Stromal cell of bone marrow (primary cell): ENCODE measurements at regions not wholly inside any gene's neighbourhood (a gene's known extent, or its start where the extent isn't known, plus 50 kb on each side); places are given as distances from the start of the nearest gene placed in this dataset.

Experiments
- DNase-seq: peaks from one replicate; pipeline ENCODE4 v3.0.0-alpha.2; 2012; ENCODE audit warnings: low read depth

DNA sequence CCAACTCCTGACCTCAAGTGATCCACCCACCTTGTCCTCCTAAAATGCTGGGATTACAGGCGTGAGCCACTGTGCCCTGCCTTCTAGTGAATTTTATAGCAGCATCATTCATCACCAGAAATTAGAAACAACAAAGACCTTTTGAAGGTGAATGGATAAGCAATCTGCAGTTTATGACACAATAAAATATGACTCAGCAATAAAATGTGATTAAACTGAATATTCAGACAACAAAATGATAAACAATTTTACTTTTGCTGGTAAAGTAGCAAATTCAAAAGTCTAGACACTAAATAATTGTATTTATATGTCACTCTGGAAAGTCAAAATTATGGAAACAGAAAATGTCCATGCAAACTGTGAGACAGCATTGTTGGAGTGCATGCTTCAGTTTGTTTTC is 656.6 kb downstream of the CBLN2 start:
- DNase-seq: no peak

DNA sequence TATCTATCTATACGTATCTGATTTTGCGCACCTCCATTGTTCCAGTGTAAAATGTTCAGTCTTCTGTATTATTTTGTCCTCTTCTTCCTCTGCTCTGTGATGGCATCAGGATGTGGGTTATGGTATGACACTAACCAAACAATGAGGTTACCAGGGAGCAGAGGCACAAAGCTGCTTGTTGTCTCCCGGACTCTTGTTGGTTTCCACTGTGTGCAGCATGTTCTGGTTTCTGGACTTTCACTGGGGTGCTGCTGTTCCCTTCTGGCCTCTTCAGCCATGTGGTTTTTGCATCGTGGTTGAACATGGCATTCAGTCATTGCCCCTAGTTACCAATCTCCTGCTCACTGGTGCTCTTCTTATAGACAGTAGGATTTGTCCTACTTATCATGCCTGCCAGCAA is 665.9 kb downstream of the CBLN2 start:
- DNase-seq: no peak

DNA sequence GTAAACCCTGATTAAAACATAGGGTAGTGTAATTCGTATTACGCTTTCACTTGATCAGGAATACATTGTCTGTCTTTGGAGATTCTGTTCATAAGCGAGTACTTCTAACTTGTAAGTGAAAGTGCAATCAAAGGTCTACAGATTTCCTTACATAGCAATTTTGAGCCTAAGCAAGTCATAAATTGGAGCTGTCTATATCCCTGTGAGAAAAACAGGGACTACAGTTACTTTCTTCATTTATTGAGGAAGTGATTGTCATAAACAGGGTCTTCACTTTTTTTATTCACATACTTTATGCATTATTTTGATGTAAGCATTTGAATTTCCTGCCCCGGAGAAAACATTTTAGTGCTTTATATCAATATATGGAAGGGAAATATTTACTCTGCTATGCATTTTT is 670.4 kb downstream of the CBLN2 start:
- no peak for DNase-seq

DNA sequence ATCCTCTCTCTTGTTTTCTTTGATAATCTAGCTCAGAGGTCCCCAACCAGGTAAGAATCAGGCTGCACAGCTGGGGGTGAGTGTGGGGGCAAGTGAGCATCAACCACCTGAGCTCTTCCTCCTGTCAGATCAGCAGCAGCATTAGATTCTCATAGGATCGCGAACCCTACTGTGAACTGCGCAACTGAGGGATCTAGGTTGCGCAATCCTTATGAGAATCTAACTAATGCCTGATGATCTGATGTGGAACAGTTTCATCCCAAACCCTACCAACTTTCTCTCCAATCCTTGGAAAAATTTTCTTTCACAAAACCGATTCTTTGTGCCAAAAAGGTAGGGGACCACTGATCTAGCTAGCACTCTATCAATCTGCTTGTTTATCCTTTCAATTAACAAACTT is 678.3 kb downstream of the CBLN2 start:
- DNase-seq: no peak

DNA sequence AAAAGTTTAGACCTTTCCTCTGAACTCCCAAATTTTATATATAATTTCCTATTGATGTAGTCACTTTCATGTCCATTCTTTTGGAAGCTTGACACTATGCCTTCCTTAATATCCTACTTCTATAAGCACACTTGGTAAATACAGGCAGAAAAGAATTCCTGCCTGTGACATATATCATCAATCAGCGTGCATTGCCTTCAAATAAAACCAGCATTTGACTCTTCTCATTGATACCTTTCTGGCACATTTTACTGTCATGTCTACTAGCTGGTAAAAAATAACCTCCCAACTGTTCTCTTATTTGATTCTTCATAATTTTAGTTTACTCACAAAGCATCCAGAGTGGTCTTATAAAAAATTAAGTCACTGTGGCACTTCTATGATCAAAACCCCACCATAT is 693.5 kb downstream of the CBLN2 start:
- DNase-seq: no peak

DNA sequence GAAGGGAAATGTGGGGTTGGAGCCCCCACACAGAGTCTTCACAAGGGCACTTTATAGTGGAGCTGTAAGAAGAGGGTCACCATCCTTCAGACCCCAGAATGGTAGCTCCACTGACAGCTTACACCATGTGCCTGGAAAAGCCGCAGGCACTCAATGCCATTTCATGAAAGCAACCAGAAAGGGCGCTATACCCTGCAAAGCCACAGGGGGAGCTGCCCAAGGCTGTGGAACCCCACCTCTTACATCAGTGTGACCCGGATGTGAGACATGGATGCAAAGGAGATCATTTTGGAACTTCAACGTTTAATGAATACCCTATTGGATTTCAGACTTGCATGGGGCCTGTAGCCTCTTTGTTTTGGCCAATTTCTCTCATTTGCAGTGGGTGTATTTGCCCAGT is 694.7 kb downstream of the CBLN2 start:
- no peak for DNase-seq

DNA sequence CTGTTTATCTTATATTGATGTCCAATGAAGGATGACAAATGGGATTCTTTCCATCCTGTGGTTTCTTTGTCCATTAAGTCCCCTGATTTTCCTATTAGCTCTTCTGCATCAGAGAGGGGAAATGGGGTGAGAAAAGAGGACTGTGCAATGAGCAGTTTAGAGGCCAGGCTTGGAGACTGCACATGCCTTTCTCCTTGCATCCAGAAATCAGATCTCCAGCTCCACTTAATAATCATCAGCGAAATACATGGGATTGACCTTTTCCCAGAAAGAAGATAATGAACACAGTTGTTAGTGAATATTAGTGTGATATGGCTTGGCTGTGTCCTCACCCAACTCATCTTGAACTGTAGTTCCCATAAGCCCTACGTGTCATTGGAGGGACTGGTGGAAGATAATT is 697.4 kb downstream of the CBLN2 start:
- DNase-seq: no peak

DNA sequence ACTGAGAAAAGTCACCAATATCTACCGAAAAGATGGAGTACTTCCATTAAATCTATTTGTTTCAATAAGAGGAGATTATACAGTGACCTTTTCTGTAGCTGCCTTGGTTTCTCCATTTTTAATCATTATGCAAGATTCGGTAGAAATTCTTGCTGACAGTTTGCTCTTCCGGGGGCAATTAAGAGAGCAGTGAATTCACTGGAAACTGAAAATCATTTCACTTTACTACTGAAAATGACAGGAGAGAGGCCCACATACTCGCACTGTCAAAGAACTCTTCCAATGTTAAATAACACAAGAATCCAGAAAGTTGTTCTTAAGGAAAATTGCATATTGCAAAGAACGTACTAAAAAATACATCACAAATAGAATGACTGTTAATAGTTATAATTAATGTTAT is 699.3 kb downstream of the CBLN2 start:
- DNase-seq: no peak

DNA sequence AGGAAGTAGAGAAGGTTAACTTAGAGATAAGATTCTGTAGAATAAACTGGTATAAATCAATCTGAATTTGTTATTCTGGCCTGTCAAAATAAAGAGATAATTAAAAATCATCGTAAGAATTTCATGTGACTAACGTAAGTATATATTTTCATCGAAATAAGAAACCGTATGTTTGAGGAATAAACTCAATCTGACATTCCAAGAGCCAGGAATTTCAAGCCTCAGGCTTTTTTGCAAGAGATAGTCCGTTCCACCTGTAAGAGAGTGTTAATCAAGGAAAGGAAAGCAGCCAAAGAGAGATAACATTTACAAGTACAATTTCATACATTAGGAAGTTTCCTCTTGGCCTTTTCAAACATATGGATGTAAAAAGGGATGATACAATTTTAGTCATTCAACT is 701.5 kb downstream of the CBLN2 start:
- no peak for DNase-seq

DNA sequence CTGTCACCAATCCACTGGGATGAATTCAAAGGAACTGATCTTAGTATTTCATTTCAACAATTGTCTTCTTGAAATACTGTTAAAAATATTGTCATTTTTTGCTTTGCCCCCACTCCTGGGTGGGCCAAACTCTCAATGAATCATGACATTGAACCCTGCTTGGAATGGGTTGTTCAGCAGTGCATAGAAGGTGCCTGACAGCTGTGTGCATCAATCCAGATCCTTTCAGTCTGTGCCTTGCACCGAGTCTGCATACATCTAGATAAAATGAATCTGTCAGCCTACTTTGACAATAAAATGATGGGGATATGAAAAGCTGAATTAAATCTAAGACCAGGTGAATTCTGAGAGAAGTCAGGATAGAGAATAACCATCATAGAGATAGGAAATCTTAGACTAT is 706.6 kb downstream of the CBLN2 start:
- no peak for DNase-seq

DNA sequence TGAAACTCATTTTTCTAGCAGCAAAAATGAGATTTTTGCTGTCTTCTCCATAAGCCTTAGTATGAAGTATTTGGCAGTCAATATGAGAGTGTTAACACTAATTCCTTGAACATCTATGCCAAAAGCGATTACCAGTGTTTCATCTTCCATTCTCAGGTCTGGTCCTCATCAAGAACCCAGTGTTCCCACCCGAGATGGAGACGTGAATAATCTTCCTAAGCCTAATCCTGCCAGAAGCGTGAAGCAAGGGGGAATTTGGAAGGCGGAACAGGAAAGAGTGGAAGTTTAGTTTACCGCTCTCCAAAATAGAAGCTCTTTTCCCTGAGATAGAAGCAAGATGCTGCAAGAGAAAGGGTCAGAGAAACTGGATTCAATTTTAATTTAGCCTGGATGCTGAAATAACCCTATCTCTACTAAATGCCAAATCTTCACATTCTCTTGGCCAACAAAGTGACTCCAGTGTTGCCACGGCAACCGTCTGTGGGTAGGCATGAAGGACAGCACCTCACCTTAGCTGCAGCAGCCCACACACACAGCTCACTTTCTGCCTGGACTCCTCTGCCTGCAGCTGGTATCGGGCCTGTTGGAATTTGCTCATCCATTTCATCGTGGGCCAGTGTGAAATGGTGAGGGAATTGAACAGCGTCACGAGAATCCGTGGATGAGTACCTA is 711.1 kb downstream of the CBLN2 start:
- no peak for DNase-seq

DNA sequence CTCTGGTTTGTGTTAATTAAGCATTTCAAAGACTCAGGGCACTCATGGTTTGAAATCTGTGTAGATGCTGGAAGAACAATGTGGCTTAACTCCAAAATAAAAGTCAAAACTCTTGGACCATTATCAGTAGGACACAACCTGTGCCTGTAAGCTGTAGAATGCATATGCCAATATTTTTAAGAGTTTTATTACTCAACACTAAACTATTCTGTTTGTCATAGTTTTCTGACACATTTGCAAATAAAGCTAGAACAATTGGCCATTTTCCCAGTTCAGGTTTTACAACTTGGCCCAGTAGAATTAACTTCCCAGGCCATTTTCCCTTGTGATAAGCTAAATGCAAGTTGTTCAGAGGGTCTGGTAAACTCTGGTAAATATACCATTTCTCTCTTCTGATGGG is 713.1 kb downstream of the CBLN2 start:
- DNase-seq: no peak

DNA sequence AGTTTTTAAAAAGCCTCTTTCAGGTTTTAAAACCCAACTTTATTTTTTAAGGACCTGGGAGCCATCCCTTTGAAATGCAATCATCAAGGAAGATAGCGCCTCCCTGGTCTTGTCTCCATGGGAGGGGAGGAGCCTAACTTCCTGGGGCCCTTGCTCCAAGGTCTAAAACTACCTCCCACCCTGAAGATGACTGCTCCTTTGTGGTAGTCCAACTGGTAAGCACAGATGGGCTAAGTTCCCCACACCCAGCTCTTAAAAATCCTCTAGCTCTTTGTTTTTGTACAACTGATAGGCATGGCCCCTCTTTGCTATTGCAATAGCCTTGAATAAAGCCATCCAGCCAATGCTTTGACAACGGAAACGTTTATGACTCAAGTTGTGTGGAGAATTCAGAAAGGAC is 716.8 kb downstream of the CBLN2 start:
- DNase-seq: no peak

DNA sequence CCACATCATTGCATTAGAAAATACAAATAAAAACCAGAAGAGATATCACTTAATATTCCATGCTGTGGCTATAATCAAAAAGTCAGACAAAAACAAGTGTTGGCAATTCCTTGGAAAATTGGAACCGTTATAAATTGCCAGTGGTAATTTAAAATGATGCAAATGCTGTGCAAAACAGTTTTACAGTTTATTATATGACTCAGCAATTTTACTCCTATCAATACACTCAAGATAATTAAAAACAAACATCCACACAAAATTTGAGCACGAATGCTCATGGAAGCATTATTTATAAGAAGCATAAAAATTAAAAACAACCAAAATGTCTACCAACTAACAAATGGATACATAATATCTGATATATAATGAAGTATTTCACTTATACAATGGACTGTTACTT is 728.8 kb downstream of the CBLN2 start:
- no peak for DNase-seq

DNA sequence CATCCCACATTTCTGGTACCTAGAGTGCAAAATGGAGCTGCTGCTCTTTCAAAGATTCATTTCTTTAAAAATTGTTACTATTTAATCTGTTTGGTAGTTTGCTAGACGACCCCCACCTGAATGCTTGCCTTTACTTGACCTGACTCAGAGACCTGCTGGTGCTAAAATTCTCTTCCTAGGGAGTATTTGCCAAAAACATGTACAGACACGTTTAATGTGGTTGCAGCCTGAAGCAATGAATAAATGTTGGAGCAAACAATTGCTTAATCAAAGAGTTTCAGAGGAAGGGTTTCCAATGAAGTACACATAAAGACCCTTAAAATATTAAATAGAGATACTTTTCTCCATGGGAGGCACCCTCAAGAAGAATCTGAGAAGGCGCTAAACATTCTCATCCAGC is 734.4 kb downstream of the CBLN2 start:
- DNase-seq: no peak

DNA sequence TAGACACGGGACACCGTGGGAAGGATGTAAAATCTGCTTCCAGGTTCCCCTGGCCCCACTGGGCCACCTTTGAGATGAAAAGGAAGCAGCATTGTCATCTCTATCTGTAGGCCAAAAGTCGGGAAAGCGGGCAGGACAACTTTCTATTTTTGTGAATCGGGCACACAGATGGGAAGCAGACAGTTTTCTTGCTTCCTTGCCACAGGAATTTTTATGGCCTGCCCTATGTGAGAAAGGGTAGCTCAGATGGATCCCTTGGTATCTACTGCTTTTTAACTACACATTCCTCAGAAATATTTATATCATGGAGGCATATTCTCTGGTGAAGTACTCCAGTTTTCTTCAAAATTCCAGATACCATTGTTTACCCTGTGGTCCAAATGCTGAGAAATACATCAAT is 735.5 kb downstream of the CBLN2 start:
- no peak for DNase-seq

DNA sequence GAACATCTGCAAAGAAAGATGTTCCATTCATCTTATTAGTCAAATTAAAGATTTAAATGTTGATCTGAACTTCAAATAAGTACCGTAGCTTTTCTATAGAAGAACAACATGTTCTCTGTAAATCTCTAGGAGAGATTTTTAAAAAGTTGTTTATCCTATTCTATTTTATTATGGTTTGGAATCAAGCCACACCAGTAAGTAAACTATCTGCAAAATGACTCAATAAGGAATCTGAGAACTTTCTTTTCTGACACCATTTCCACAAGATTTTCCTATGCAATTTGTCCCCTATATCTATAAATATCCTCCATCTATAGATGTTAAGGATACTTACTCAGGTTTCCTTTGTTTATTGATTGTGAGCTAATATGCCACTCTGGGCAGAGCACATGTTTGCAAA is 736.6 kb downstream of the CBLN2 start:
- no peak for DNase-seq

DNA sequence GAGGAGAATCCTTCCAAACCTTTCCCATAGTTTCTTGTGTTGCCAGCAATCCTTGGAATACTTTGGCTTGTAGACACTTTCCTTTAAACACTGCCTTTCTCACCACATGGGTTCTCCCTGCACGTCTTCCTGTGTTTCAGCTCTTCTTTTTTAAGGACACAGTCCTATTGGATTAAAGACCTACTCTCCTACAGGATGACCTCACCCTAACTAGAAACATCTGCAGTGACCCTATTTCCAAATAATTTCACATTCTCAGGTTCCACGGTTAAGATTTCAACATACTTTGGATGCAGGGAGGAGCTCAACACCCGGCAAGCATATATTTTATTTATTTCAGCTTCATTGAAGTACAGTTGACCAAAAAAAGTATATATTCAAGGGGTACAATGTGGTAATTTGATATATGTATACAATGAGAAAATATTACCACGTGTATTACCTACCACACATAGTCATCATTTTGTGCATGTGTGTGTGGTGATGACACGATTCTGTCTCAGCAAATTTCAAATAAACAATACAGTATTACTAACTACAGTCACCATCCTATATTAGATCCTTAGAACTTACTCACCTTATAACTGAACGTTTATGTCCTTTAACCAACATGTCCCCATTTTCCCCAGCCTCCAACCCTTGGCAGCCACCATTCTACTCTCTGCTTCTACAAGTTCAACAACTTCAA is 745.0 kb downstream of the CBLN2 start:
- DNase-seq: no peak

DNA sequence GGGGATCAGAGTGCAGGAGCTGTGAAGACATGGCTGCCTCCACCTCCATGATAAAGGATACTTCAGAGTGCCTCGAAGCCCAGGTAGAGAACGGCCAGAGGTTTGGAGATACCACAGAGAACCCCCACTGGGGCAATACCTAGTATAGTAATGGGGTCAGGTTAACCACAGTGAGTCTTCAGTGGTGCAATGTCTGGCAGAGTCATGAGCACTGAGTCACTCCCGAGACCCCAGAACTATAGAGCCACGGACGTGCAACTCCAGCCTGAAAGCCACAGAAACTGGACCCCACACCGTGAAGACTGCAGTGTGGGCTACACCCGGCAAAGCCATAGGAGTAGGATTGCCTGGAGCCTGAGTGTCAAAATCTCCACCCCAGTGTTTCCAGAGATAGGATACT is 746.6 kb downstream of the CBLN2 start:
- DNase-seq: no peak

DNA sequence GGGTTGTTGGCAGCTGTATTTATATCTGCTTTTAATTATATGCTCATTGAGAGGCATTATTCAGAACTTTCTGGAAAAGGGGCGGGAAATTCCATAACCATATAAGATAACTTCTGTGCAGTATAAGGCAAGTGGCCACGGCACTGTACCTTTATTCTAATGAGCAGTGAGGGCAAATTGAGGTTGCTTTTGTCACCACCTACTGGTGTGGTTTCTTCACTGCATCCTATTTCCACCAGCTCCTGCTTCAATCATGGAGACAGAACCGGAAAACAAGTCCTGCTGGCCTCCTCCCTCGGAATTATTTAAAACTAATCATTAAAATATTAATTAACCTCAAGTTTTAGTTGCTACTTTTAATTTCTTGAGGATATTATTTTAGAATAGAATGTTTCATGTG is 759.4 kb downstream of the CBLN2 start:
- DNase-seq: no peak

DNA sequence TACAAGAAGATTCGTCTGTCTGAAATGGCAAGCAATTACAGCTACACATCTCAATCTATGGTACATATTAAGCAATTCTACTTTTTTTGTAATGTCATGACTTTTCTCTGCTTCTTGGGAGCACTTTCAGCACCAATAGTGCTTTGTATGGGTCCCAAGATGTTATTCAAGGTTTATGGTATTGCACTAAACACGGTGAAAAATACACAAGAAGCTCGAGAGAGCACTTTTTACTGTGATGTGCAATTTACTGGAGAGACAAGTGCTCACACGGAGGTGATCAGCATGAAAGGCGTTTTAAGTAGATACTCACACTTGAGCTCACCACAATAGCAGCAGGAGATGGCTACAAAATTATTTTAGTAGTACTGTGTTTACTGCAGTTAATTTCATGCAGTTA is 783.6 kb downstream of the CBLN2 start:
- DNase-seq: no peak

DNA sequence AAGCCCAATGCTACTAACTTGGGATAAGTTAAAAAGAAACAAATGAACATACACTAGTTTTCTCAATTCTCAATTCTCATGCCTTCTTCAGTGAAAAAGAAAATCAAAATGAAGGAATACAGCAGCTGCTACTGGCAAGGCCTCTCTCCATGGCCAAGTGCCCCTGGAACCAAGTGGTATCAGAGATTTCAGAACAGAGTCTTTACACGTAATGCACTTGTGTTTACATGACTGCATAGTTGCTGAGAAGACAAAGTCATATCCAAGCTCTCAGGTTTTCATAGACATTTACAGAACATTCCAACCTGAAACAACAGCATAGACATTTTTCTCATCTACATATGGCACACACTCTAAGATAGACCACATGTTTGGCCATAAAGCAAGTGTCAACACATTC is 789.9 kb downstream of the CBLN2 start:
- no peak for DNase-seq

DNA sequence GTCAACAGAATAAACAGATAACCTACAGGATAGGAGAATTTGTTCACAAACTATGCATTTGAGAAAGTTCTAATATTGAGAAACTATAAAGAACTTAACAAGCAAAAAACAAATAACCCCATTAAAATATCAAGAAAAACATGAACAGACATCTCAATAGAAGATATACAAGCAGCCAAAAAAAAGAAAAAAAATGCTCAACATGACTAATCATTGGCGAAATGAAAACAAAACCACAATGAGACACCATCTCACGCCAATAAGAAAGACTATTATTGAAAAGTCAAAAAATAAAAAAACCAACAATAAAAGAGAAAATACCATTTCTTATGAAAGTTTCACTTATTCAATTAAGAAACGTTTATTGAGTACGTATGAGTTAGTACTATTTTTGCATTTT is 800.5 kb downstream of the CBLN2 start:
- no peak for DNase-seq

DNA sequence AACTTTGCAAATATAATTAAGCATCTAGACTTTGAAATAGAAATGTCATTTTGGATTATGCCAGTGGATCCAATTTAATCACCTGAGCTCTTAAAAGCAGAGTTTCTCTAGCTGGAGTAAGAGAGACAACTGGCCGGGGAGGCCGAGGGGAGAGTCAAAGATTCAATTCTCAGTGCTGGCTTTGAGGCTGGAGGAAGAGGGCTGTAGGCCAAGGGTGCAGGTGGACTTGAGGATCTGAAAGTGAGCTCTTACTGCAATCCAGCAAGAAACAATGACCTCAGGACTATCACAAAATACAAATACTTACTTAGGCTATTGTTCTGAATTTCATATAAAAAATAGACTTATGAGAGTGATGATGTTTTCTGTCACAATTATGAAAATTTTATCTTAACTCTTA is 814.5 kb downstream of the CBLN2 start:
- DNase-seq: no peak
